CD4-positive, alpha-beta T cell treated with Interleukin-17A for 4 hours (primary cell): ENCODE measurements at regions not wholly inside any gene's neighbourhood (a gene's known extent, or its start where the extent isn't known, plus 50 kb on each side); places are given as distances from the start of the nearest gene placed in this dataset.
"Not testable (repeated sequence)": the region's sequence is repeated elsewhere in the genome, so short reads cannot be mapped to it uniquely, and the experiment has no call there.

Source experiments
- DNase-seq: peaks from one replicate; pipeline ENCODE4 v3.0.0-alpha.2; 2020; ENCODE audit warnings: mixed read lengths

GRCh38 chr3:135646873-135647272, 318.7 kb upstream of the PPP2R3A start:
- DNase-seq = no peak

DNA sequence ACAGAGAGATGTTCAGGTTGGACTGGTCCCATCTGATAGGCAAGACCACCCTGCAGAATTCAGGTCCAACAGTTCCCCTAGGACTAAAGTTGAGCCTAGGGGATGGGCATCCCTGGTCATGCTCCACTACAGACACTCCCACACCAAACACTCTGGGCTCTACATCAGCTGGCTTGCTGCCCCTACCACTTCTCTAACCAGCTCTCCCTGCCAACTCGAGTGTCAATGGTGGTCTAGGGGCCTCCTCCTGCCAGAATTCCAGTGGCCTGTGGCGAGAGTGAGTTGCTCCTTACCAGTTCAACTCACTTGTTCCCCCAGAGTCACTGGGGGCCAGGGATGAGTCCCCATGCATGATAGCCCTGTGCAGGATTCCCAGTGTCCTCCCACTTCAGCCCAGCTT, 316.2 kb upstream of the PPP2R3A start:
- DNase-seq = no peak

DNA sequence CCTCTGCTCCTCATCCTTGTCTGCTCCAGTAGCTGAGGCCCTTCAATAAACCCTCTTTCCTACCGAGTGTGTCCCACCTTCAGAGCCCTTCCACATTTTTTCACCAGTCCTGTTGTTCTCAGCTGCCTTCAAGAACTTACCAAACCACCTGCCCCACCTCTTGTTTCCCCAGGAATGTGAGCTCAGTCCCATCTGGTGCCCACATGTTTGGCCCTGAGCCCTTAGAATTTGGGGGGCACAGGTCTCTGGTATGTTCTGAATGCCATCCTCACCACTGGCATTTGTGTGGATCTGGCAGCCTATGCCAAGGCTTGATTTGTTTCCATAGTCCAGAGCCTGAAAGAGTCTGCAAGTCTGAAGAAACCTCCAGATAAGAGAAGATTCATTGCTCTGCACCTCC, 315.2 kb upstream of the PPP2R3A start:
- no peak for DNase-seq

DNA sequence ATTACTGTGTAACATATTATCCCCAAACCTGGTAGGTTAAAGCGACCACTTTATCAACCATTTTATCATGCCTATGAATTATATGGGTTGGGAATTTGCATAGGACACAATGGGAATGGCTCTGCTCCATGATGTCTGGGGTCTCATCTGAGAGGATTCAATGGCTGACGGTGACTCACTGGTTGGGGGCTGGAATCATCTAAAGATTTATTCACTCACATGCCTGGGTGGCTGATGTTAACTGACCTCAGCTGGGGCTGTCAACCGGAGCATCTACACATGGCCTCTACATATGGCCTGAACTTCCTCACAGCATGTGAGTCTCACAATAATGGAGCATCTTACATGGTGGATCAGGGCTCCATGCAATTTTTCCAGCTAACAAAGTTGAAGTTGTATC, 313.1 kb upstream of the PPP2R3A start:
- no peak for DNase-seq

- DNase-seq = no peak
Measured at GRCh38 chr3:135655328-135655727, 310.2 kb upstream of the PPP2R3A start.

DNA sequence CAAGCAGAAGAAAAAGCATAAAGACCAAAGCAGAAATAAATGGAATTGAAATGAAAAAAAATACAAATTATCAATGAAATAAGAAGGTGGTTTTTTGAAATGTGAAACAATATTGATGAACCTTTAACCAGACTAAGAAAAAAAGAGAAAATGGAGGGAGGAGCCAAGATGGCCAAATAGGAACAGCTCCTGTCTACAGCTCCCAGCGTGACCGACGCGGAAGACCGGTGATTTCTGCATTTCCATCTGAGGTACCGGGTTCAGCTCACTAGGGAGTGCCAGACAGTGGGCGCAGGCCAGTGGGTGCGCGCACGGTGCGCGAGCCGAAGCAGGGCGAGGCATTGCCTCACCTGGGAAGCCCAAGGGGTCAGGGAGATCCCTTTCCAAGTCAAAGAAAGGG, 307.1 kb upstream of the PPP2R3A start:
- DNase-seq = not testable (repeated sequence)

GRCh38 chr3:135667061-135667460, 298.5 kb upstream of the PPP2R3A start:
- no peak for DNase-seq

- no peak for DNase-seq
Measured at GRCh38 chr3:135674508-135674907, 291.0 kb upstream of the PPP2R3A start.

GRCh38 chr3:135678386-135678785, 287.1 kb upstream of the PPP2R3A start:
- no peak for DNase-seq

DNA sequence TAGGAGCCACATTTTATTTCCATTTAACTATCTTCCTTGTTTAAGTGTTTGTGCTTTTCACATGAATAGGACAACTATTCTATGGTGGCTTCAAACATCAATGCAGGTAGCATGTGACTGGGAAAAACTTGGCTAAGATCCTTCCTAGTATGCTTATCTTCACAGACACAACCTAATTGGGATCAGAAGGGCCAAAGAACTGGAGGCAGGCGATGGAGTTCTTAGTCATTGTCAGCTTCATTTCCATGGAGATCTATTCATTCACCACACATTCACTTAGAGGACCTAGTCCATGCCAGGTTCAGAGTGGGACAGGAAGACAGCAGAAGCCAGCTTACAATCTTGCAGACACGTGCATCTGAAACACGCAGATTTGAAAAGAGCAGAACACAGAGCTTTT, 277.5 kb upstream of the PPP2R3A start:
- no peak for DNase-seq

- no peak for DNase-seq
Measured at GRCh38 chr3:135690664-135691063, 274.9 kb upstream of the PPP2R3A start.

GRCh38 chr3:135691240-135691639, 274.3 kb upstream of the PPP2R3A start:
- no peak for DNase-seq

- DNase-seq = no peak
Measured at GRCh38 chr3:135694142-135694541, 271.4 kb upstream of the PPP2R3A start.

DNA sequence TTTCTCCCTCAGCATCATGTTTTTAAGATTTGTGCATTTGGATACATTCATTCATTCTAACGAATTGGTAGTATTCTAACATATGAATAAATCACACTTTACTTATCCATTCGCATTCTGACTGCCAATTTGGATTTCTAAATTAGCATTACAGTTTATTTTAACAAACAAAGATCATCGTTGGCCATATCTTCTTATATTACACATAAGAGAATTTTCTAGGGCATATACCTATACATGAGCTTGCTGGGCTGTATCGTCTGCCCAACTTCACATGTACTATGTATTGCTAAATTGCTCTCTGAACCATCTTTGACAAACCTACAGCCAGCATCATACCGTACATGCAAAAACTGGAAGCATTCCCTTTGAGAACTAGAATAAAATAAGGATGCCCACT, 265.8 kb upstream of the PPP2R3A start:
- no peak for DNase-seq

- DNase-seq = no peak
Measured at GRCh38 chr3:135706758-135707375, 258.7 kb upstream of the PPP2R3A start.

- no peak for DNase-seq
Measured at GRCh38 chr3:135719449-135719848, 246.1 kb upstream of the PPP2R3A start.

DNA sequence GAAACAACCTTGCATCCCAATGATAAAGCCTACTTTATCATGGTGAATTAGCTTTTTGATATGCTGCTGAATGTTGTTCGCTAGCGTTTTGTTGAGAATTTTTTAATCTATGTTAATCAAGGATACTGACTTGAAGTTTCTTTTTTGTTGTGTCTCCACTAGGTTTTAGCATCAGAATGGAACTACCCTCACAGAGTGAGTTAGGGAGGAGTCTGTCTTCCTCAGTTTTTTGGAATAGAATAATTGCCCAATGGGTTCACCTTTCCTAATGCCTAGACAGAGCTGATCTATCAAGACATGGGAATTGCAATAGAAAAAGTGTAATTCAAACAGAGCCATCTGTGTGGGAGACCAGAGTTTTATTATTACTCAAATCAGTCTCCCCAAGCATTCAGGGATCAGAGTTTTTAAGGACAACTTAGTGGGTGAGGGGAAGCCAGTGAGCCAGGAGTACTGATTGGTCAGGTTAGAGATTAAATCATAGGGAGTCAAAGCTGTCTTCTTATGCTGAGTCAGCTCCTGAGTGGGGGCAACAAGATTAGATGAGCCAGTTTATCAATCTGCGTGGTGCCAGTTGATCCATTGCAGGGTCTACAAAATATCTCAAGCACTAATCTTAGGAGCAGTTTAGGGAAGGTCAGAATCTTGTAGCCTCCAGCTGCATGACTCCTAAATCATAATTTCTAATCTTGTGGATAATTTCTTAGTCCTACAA, 237.4 kb upstream of the PPP2R3A start:
- DNase-seq = no peak

DNA sequence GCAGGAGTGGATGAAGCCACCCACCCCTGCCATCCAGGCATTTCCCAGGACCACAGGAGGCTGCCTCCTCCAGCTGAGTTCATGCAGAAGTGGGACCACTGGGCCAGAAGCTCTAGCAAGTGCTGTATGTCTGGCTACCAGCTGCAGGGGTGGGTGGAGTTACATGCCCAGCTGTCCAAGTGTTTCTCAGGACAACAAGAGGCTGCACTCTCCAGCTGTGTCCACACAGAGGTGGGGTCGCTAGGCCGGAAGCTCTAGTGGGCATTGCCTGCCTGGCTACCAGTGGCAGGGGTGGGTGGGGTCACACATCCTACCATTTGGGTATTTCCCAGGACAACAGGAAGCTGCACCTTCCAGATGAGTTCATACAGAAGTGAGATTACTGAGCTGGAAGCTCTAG, 234.0 kb upstream of the PPP2R3A start:
- DNase-seq = no peak

- no peak for DNase-seq
Measured at GRCh38 chr3:135736740-135737139, 228.8 kb upstream of the PPP2R3A start.

- no peak for DNase-seq
Measured at GRCh38 chr3:135739779-135740178, 225.7 kb upstream of the PPP2R3A start.

DNA sequence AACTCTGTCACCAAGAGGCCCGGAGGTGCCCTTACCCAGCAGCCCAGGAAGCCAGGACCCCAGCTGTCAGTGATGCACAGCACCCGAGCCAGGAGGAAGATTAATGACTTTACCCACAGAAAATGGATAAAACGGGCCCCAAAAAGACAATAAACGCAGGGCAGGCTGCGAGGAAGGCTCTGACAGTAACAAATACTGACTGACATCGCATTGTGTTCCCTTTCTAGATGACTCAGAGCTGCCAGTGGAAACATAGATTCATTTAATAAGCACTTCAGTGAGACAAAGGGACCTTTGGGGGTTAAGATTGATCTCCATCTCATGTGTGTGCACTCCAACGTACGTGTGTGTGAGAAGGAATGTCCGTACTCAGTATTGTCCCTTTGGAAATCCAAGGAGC, 225.3 kb upstream of the PPP2R3A start:
- no peak for DNase-seq

DNA sequence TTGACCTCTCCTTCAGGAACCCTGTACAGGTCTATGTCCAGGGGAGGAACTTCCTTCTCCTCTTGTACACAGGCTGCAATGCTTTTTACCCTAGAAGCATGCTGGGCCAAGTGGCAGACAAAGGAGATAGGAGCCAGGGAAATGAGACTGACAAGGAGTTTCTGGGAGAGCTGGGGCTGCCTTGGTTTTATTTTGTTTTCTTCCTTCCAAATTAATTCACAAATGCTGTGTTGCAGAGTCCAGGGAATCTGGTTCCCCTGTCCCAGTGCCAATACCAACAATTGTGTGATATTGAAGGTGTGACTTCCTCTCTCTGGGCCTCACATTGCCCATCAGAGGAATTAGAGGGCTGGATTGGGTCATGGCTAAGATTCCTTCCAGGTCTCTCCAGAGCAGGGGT, 224.8 kb upstream of the PPP2R3A start:
- no peak for DNase-seq

DNA sequence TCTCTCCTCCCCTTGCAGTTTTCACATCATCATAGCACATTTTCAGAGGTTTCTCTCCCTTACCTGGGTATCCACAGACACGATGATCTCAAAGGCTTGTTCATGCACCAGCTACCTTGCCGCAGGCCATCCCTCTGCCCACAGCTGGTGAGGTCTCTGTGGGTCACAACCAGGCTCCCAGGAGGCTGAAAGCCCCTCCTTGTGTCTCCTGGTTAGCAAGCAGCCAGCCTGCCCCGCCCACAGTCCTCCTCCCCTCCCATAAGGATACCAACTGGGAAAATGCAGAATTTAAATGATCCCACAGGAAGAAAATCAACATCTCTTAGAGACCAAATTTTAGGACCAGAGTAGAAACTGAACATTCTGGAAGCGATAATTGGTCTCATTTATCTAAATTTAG, 213.5 kb upstream of the PPP2R3A start:
- DNase-seq = no peak

DNA sequence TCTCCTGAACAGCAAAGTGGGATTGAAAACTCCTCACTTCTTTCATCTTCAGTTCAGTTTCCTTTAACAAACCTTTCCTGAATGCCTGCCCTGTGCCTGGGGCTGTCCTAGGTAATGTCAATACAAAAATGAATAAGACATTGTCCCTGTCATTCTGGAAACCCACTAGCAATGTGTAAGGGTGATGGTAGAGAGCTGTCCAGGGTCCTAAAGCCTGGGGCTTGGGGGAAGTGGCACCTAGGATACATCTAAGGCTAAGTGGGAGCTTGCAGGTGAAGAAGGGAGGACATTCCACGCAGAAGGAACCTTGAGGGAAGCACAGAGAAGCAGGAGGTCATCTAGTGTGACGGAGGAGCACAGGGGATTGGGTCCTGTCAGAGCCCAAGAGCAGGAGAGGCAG, 212.7 kb upstream of the PPP2R3A start:
- no peak for DNase-seq

- no peak for DNase-seq
Measured at GRCh38 chr3:135753506-135753905, 212.0 kb upstream of the PPP2R3A start.
